ENCODE measurements at regions not wholly inside any gene's neighbourhood (a gene's known extent, or its start where the extent isn't known, plus 50 kb on each side); places are given as distances from the start of the nearest gene placed in this dataset.

DNA sequence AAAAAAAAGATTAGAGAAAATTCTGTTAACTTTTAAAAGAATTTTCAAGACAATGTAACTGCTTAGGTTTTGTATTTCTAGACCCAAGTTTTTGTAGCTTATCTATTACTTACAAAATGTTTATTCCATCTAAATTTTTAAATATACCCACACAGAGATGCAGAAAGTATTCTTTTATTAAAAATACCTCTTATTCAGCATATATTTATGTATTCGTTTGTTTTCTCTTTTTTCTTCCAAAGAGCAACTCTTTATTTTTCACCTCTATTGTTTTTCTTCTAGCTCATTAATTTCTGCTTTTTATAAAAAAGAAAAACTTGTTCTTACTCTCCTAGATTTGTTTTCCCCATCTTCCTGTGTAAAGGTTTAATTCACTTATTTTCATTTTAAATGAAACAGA is 180.3 kb downstream of the ZDHHC21 start:
- POLR2A ChIA-PET: no interaction called here
- no peaks in the 10 kb centered on the region for H3K4me1 Mint-ChIP-seq
- peaks cover 0 to 3% (median 0%) of the 10 kb centered on the region in 5 donors for H3K9me3 Mint-ChIP-seq
- no peak overlapping the region for H3K27ac ChIP-seq (ENCODE audit: low read depth, low read length)
- no peaks in the 10 kb centered on the region for H3K36me3 Mint-ChIP-seq
- CTCF ChIA-PET: no interaction called here
- H3K4me3 Mint-ChIP-seq: no peak overlapping the region
- no peak overlapping the region for H3K4me3 ChIP-seq (ENCODE audit: low read length)
- peaks cover 0 to 4% of the 10 kb centered on the region in 2 donors for H3K27me3 Mint-ChIP-seq
- no peaks in the 10 kb centered on the region for H3K27me3 ChIP-seq (ENCODE audit: insufficient read depth, low read length, poor library complexity, severe bottlenecking)
- no peaks in the 10 kb centered on the region for H3K36me3 ChIP-seq (ENCODE audit: insufficient read depth, low read length)
- H3K9me3 ChIP-seq (ENCODE audit: low read length): no peaks in the 10 kb centered on the region
- no peak overlapping the region for H3K27ac Mint-ChIP-seq
- no peaks in the 10 kb centered on the region for H3K4me1 ChIP-seq (ENCODE audit: insufficient read depth, low read length)
- no peak for DNase-seq

DNA sequence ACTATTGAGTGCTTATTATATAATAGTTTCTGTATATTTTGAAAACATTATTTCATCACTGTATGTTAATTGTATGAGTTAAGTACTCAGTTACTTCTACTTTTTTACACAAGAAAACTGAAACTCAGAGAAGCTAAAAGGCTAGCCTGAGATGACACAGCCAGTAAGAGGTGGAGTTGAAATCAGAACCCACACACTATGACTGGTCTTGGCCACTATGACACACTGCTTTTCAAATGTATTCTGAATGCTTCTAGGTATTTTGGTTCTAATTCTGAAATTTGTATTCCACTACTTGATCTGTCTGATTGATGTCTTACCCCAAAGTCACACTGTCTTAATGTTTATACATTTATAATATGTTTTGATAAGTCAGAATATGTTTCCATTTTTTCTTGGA is 181.8 kb downstream of the ZDHHC21 start:
- no peak overlapping the region for H3K4me3 Mint-ChIP-seq

GRCh38 chr9:14508884-14509283 is 184.3 kb downstream of the ZDHHC21 start:
- H3K9me3 ChIP-seq (ENCODE audit: low read length): no peaks in the 10 kb centered on the region
- Mint-ChIP-seq H3K27me3 (no peaks in the 10 kb centered on the region), H3K4me1 (no peaks in the 10 kb centered on the region), H3K36me3 (no peaks in the 10 kb centered on the region), H3K27ac (no peak overlapping the region), H3K9me3 (peaks cover 0 to 3% (median 2%) of the 10 kb centered on the region in 5 donors), H3K4me3 (no peak overlapping the region)
- no peak overlapping the region for H3K4me3 ChIP-seq (ENCODE audit: low read length)
- no peaks in the 10 kb centered on the region for H3K4me1 ChIP-seq (ENCODE audit: insufficient read depth, low read length)
- H3K36me3 ChIP-seq (ENCODE audit: insufficient read depth, low read length): no peaks in the 10 kb centered on the region
- no peak for DNase-seq
- no peaks in the 10 kb centered on the region for H3K27me3 ChIP-seq (ENCODE audit: insufficient read depth, low read length, poor library complexity, severe bottlenecking)
- H3K27ac ChIP-seq (ENCODE audit: low read depth, low read length): no peak overlapping the region
- CTCF ChIA-PET: no interaction called here
- POLR2A ChIA-PET: no interaction called here

More for the DNA sequence above, 181.8 kb downstream of the ZDHHC21 start:
- Mint-ChIP-seq H3K27me3 (peaks cover 0 to 4% of the 10 kb centered on the region in 2 donors), H3K36me3 (no peaks in the 10 kb centered on the region), H3K9me3 (peaks cover 0 to 3% (median 0%) of the 10 kb centered on the region in 5 donors), H3K4me1 (no peaks in the 10 kb centered on the region), H3K27ac (no peak overlapping the region)
- H3K27ac ChIP-seq (ENCODE audit: low read depth, low read length): no peak overlapping the region
- DNase-seq: no peak
- H3K4me1 ChIP-seq (ENCODE audit: insufficient read depth, low read length): no peaks in the 10 kb centered on the region
- no peaks in the 10 kb centered on the region for H3K9me3 ChIP-seq (ENCODE audit: low read length)
- ChIA-PET POLR2A (no interaction called here), CTCF (no interaction called here)
- H3K4me3 ChIP-seq (ENCODE audit: low read length): no peak overlapping the region
- no peaks in the 10 kb centered on the region for H3K27me3 ChIP-seq (ENCODE audit: insufficient read depth, low read length, poor library complexity, severe bottlenecking)
- H3K36me3 ChIP-seq (ENCODE audit: insufficient read depth, low read length): no peaks in the 10 kb centered on the region

GRCh38 chr9:14501366-14501765 is 187.4 kb upstream of the NFIB start:
- H3K27ac Mint-ChIP-seq: no peak overlapping the region
- ChIA-PET POLR2A (no interaction called here), CTCF (no interaction called here)
- H3K4me3 Mint-ChIP-seq: no peak overlapping the region
- H3K4me1 Mint-ChIP-seq: no peaks in the 10 kb centered on the region
- Histone ChIP-seq H3K4me3 (ENCODE audit: low read length) (no peak overlapping the region), H3K36me3 (ENCODE audit: insufficient read depth, low read length) (no peaks in the 10 kb centered on the region), H3K27me3 (ENCODE audit: insufficient read depth, low read length, poor library complexity, severe bottlenecking) (no peaks in the 10 kb centered on the region), H3K9me3 (ENCODE audit: low read length) (no peaks in the 10 kb centered on the region), H3K27ac (ENCODE audit: low read depth, low read length) (no peak overlapping the region), H3K4me1 (ENCODE audit: insufficient read depth, low read length) (no peaks in the 10 kb centered on the region)
- no peak for DNase-seq
- peaks cover 0 to 10% (median 3%) of the 10 kb centered on the region in 5 donors for H3K9me3 Mint-ChIP-seq
- H3K36me3 Mint-ChIP-seq: peaks cover 0 to 2% (median 0%) of the 10 kb centered on the region in 3 donors
- no peaks in the 10 kb centered on the region for H3K27me3 Mint-ChIP-seq

DNA sequence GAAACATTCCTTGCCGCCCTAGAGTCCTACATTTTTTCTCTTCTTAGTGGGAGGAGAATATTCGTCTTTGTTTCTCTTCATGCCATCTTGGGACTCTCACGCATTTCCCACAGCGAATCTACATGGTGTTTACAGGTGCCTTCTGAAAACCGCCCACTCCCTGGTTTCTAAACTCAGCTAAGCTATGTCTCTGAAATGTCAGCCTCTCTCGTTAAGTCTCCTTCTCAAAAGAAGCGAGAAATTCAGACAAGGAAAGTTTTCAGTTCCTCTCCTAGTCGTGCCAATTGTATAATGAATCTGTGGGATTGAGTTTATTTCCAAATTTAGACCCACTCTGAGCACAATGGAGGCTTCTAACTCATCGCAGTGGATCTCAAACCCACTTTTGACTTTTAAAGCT is 186.8 kb upstream of the NFIB start:
- Mint-ChIP-seq H3K4me1 (no peaks in the 10 kb centered on the region), H3K9me3 (peaks cover 0 to 11% (median 3%) of the 10 kb centered on the region in 5 donors), H3K27ac (no peak overlapping the region), H3K27me3 (no peaks in the 10 kb centered on the region), H3K36me3 (peaks cover 0 to 2% (median 0%) of the 10 kb centered on the region in 3 donors), H3K4me3 (no peak overlapping the region)
- Histone ChIP-seq H3K36me3 (ENCODE audit: insufficient read depth, low read length) (no peaks in the 10 kb centered on the region), H3K4me1 (ENCODE audit: insufficient read depth, low read length) (no peaks in the 10 kb centered on the region), H3K9me3 (ENCODE audit: low read length) (no peaks in the 10 kb centered on the region), H3K27me3 (ENCODE audit: insufficient read depth, low read length, poor library complexity, severe bottlenecking) (no peaks in the 10 kb centered on the region), H3K27ac (ENCODE audit: low read depth, low read length) (no peak overlapping the region), H3K4me3 (ENCODE audit: low read length) (no peak overlapping the region)
- ChIA-PET CTCF (no interaction called here), POLR2A (no interaction called here)
- no peak for DNase-seq

DNA sequence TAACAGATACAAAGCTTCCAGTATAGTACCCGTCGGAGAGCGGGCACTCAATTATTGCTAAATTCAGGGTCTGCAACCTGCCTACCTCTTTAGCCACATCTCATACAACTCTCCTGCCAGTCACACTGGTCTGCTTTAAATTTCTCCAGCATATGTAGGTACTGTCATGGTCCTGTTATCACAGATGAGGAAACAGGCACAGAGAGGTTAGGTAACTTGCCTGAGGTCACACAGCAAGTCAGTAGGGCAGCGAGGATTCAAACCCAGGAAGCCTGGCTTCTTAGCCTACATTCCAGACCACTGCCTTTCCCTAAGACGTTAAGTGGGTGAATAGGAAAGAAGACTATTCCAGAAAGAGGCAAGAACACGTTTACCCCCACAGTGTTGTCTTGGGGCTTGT is 186.0 kb upstream of the NFIB start:
- Histone ChIP-seq H3K4me1 (ENCODE audit: insufficient read depth, low read length) (no peaks in the 10 kb centered on the region), H3K4me3 (ENCODE audit: low read length) (no peak overlapping the region), H3K27me3 (ENCODE audit: insufficient read depth, low read length, poor library complexity, severe bottlenecking) (no peaks in the 10 kb centered on the region), H3K27ac (ENCODE audit: low read depth, low read length) (no peak overlapping the region), H3K36me3 (ENCODE audit: insufficient read depth, low read length) (no peaks in the 10 kb centered on the region), H3K9me3 (ENCODE audit: low read length) (no peaks in the 10 kb centered on the region)
- Mint-ChIP-seq H3K36me3 (peaks cover 0 to 2% (median 0%) of the 10 kb centered on the region in 3 donors), H3K4me1 (no peaks in the 10 kb centered on the region), H3K9me3 (peaks cover 0 to 11% (median 4%) of the 10 kb centered on the region in 5 donors), H3K27ac (no peak overlapping the region), H3K4me3 (no peak overlapping the region), H3K27me3 (no peaks in the 10 kb centered on the region)
- ChIA-PET POLR2A (no interaction called here), CTCF (no interaction called here)
- no peak for DNase-seq

DNA sequence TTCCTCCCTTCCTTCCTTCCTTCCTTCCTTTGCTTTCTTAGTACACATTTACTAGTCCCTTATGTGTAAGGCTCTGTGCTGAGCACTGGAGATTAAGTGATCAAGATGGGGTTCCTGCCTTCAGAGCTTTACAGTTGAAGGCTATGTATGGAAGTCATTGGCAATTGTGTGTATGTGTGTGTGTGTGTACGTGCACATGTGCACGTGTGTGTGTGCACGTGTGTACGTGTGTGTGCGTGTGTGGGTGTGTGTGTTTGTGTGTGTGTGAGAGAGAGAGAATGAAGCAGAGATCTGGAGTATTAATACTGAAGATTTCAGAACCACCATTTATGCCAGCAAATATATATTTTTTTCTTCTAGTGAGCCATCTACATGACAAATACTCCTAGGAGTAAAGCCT is 184.9 kb upstream of the NFIB start:
- Mint-ChIP-seq H3K4me1 (no peaks in the 10 kb centered on the region), H3K4me3 (no peak overlapping the region), H3K9me3 (peaks cover 0 to 10% (median 2%) of the 10 kb centered on the region in 5 donors)

GRCh38 chr9:14497476-14497875 is 183.5 kb upstream of the NFIB start:
- H3K27ac ChIP-seq (ENCODE audit: low read depth, low read length): no peak overlapping the region
- Mint-ChIP-seq H3K9me3 (peaks cover 0 to 4% (median 2%) of the 10 kb centered on the region in 5 donors), H3K27me3 (no peaks in the 10 kb centered on the region), H3K36me3 (peaks cover 0 to 2% (median 0%) of the 10 kb centered on the region in 3 donors), H3K4me1 (no peaks in the 10 kb centered on the region), H3K4me3 (no peak overlapping the region), H3K27ac (no peak overlapping the region)
- no peak overlapping the region for H3K4me3 ChIP-seq (ENCODE audit: low read length)
- H3K27me3 ChIP-seq (ENCODE audit: insufficient read depth, low read length, poor library complexity, severe bottlenecking): no peaks in the 10 kb centered on the region
- POLR2A ChIA-PET: no interaction called here
- DNase-seq: no peak
- no peaks in the 10 kb centered on the region for H3K36me3 ChIP-seq (ENCODE audit: insufficient read depth, low read length)
- H3K9me3 ChIP-seq (ENCODE audit: low read length): no peaks in the 10 kb centered on the region
- CTCF ChIA-PET: no interaction called here
- no peaks in the 10 kb centered on the region for H3K4me1 ChIP-seq (ENCODE audit: insufficient read depth, low read length)

More for the DNA sequence above, 184.9 kb upstream of the NFIB start:
- Histone ChIP-seq H3K27ac (ENCODE audit: low read depth, low read length) (no peak overlapping the region), H3K36me3 (ENCODE audit: insufficient read depth, low read length) (no peaks in the 10 kb centered on the region), H3K4me3 (ENCODE audit: low read length) (no peak overlapping the region), H3K27me3 (ENCODE audit: insufficient read depth, low read length, poor library complexity, severe bottlenecking) (no peaks in the 10 kb centered on the region), H3K9me3 (ENCODE audit: low read length) (no peaks in the 10 kb centered on the region), H3K4me1 (ENCODE audit: insufficient read depth, low read length) (no peaks in the 10 kb centered on the region)
- Mint-ChIP-seq H3K27me3 (no peaks in the 10 kb centered on the region), H3K36me3 (peaks cover 0 to 2% (median 0%) of the 10 kb centered on the region in 3 donors), H3K27ac (no peak overlapping the region)
- no peak for DNase-seq
- ChIA-PET CTCF (no interaction called here), POLR2A (no interaction called here)
